ENCODE measurements at regions not wholly inside any gene's neighbourhood (a gene's known extent, or its start where the extent isn't known, plus 50 kb on each side); places are given as distances from the start of the nearest gene placed in this dataset.

DNA sequence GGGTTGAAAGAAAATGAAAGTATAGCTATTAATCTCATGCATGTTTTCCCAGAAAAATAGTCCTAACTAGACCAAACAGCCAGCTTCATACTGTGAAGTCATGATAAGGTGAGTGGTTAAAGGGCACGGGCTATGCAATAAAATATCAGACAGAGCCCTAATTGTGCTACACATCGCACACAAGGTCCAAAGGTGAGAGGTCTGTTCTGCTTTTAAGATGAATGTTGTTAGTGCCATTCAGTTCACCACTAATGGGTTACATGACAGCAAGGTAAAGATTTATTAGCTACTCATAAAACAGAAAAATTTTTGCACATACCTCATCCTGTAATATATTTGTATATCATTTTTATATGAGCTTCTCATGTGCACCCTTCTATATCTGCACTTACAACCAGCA, 105.0 kb upstream of the STK17B start:
- H3K79me2 ChIP-seq (ENCODE audit: insufficient read depth, low read length): no peaks in the 10 kb centered on the region
- no peak overlapping the region for H2AFZ ChIP-seq (ENCODE audit: insufficient read depth, low read depth, low read length, poor library complexity, severe bottlenecking)
- no peaks in the 10 kb centered on the region for H4K20me1 ChIP-seq (ENCODE audit: insufficient read depth, low read length)
- no peaks in the 10 kb centered on the region for H3K27me3 ChIP-seq (ENCODE audit: control insufficient read depth in 2 of 2, insufficient read depth in 2 of 2, low read length in 2 of 2)
- no peak overlapping the region for H3K4me3 Mint-ChIP-seq
- peaks cover 30% of the 10 kb centered on the region for H3K4me1 Mint-ChIP-seq
- H3K9me3 Mint-ChIP-seq: peaks cover 0 to 2% (median 0%) of the 10 kb centered on the region in 7 donors
- no peaks in the 10 kb centered on the region for H3K36me3 Mint-ChIP-seq
- no peak overlapping the region for H3K27ac Mint-ChIP-seq
- no peak for DNase-seq
- peaks cover 20 to 32% of the 10 kb centered on the region in 2 donors for H3K4me1 ChIP-seq (ENCODE audit: control insufficient read depth in 1 of 2, insufficient read depth in 2 of 2, low read length in 2 of 2)
- peak overlapping the region; percentile 17 for H3K4me2 ChIP-seq (replicated peaks; ENCODE audit: extremely low read depth, low read length, poor library complexity, severe bottlenecking)
- no peak overlapping the region for H3K27ac ChIP-seq (ENCODE audit: low read depth in 1 of 2, low read length in 2 of 2)
- no peak overlapping the region for H3K9ac ChIP-seq (ENCODE audit: insufficient read depth, low read length, poor library complexity, severe bottlenecking)
- no peaks in the 10 kb centered on the region for H3K9me3 ChIP-seq (replicated peaks in 1 of 2; ENCODE audit: control insufficient read depth in 1 of 2, insufficient read depth in 1 of 2, low read length in 2 of 2)
- no peaks in the 10 kb centered on the region for H3K27me3 Mint-ChIP-seq (ENCODE audit: low read depth in 3 of 3)
- intact Hi-C loops (cut with micrococcal nuclease): loop anchor here in 1 of 2 donors (10.0 kb wide), 1 partner anchor 202 kb away; no protein-coding TSS in a partner anchor
- WGBS (ENCODE audit: insufficient coverage): 50% methylated on average over 2 of the region's 2 CpGs
- H3K36me3 ChIP-seq (replicated peaks in 1 of 2; ENCODE audit: control insufficient read depth in 1 of 2, insufficient read depth in 2 of 2, low read length in 2 of 2): no peaks in the 10 kb centered on the region
- no peak for TF ChIP-seq CTCF (IDR thresholded peaks at IDR 0.05)
- H3K4me3 ChIP-seq (replicated peaks in 1 of 3; ENCODE audit: low read depth in 2 of 3, low read length in 3 of 3): no peak overlapping the region

- WGBS (ENCODE audit: insufficient coverage): no CpG with 5 or more reads among the region's 2 CpGs
These were observed 105.6 kb upstream of the STK17B start for GRCh38 chr2:196277002-196277401.

More at GRCh38 chr2:196277002-196277401, 105.6 kb upstream of the STK17B start:
- no peak overlapping the region for H3K27ac ChIP-seq (ENCODE audit: low read depth in 1 of 2, low read length in 2 of 2)
- H3K9me3 ChIP-seq (replicated peaks in 1 of 2; ENCODE audit: control insufficient read depth in 1 of 2, insufficient read depth in 1 of 2, low read length in 2 of 2): no peaks in the 10 kb centered on the region
- Mint-ChIP-seq H3K36me3 (no peaks in the 10 kb centered on the region), H3K4me3 (no peak overlapping the region), H3K27ac (no peak overlapping the region), H3K9me3 (peaks cover 0 to 2% (median 0%) of the 10 kb centered on the region in 7 donors), H3K4me1 (peaks cover 30% of the 10 kb centered on the region), H3K27me3 (ENCODE audit: low read depth in 3 of 3) (no peaks in the 10 kb centered on the region)
- H3K79me2 ChIP-seq (ENCODE audit: insufficient read depth, low read length): no peaks in the 10 kb centered on the region
- peaks cover 20 to 32% of the 10 kb centered on the region in 2 donors for H3K4me1 ChIP-seq (ENCODE audit: control insufficient read depth in 1 of 2, insufficient read depth in 2 of 2, low read length in 2 of 2)
- H3K36me3 ChIP-seq (replicated peaks in 1 of 2; ENCODE audit: control insufficient read depth in 1 of 2, insufficient read depth in 2 of 2, low read length in 2 of 2): no peaks in the 10 kb centered on the region
- intact Hi-C loops (cut with micrococcal nuclease): loop anchor here in 1 of 2 donors (10.0 kb wide), 1 partner anchor 202 kb away; no protein-coding TSS in a partner anchor
- DNase-seq: peak; percentile 50 to 69 (median 63)
- no peak overlapping the region for H3K9ac ChIP-seq (ENCODE audit: insufficient read depth, low read length, poor library complexity, severe bottlenecking)
- no peak overlapping the region for H3K4me3 ChIP-seq (replicated peaks in 1 of 3; ENCODE audit: low read depth in 2 of 3, low read length in 3 of 3)
- H2AFZ ChIP-seq (ENCODE audit: insufficient read depth, low read depth, low read length, poor library complexity, severe bottlenecking): no peak overlapping the region
- peak overlapping the region; percentile 17 for H3K4me2 ChIP-seq (replicated peaks; ENCODE audit: extremely low read depth, low read length, poor library complexity, severe bottlenecking)
- no peaks in the 10 kb centered on the region for H3K27me3 ChIP-seq (ENCODE audit: control insufficient read depth in 2 of 2, insufficient read depth in 2 of 2, low read length in 2 of 2)
- TF ChIP-seq CTCF (IDR thresholded peaks at IDR 0.05): peak; percentile 72
- H4K20me1 ChIP-seq (ENCODE audit: insufficient read depth, low read length): no peaks in the 10 kb centered on the region

Data from CD14-positive monocyte (primary cell).